Loucy (cell line): ENCODE measurements at regions not wholly inside any gene's neighbourhood (a gene's known extent, or its start where the extent isn't known, plus 50 kb on each side); places are given as distances from the start of the nearest gene placed in this dataset.

Experiments
- H2AFZ ChIP-seq: fragments of 200-600 bp; sonication (generic); 2 replicates; pipeline ENCODE4 v1.6.0; 2016; ENCODE audit warnings: antibody characterized with exemption, mild to moderate bottlenecking, low read length, moderate library complexity
- H3F3A ChIP-seq: fragments of 200-600 bp; 2 replicates; pipeline ENCODE4 v1.6.0; 2016; ENCODE audit warnings: antibody characterized with exemption, low read depth, mild to moderate bottlenecking
- H3K27me3 ChIP-seq: fragments of 200-600 bp; sonication (generic); 2 replicates; pipeline ENCODE4 v1.6.1; 2014; ENCODE audit warnings: low read length, mild to moderate bottlenecking; ENCODE audit not compliant: insufficient read depth, poor library complexity, severe bottlenecking
- H3K36me3 ChIP-seq: fragments of 200-600 bp; sonication (generic); 2 replicates; pipeline ENCODE4 v1.6.1; 2016; ENCODE audit warnings: low read length; ENCODE audit not compliant: insufficient read depth
- H3K4me1 ChIP-seq: fragments of 200-600 bp; sonication (generic); 2 replicates; pipeline ENCODE4 v1.5.1; 2014; ENCODE audit warnings: low read length, mild to moderate bottlenecking; ENCODE audit not compliant: insufficient read depth, poor library complexity, severe bottlenecking
- H3K4me2 ChIP-seq: fragments of 200-600 bp; sonication (generic); 2 replicates; pipeline ENCODE4 v1.6.0; 2014; ENCODE audit warnings: antibody characterized with exemption, low read length, low read depth, mild to moderate bottlenecking; ENCODE audit not compliant: poor library complexity, severe bottlenecking
- H3K4me3 ChIP-seq: fragments of 200-600 bp; sonication (generic); 2 replicates; pipeline ENCODE4 v1.5.1; 2014; ENCODE audit warnings: low read length, mild to moderate bottlenecking, mixed read lengths; ENCODE audit not compliant: poor library complexity, severe bottlenecking
- H3K79me2 ChIP-seq: fragments of 200-600 bp; sonication (generic); 2 replicates; pipeline ENCODE4 v1.6.1; 2014; ENCODE audit warnings: low read length; ENCODE audit not compliant: insufficient read depth
- H3K9ac ChIP-seq: fragments of 200-600 bp; sonication (generic); 2 replicates; pipeline ENCODE4 v1.6.0; 2014; ENCODE audit warnings: mild to moderate bottlenecking, low read depth, low read length, moderate library complexity; ENCODE audit not compliant: poor library complexity, severe bottlenecking
- H3K9me2 ChIP-seq: fragments of 200-600 bp; sonication (generic); replicated peaks from 2 replicates; pipeline ENCODE4 v1.6.1; 2016; ENCODE audit warnings: low read depth, low read length, mixed read lengths
- H3K9me3 ChIP-seq: fragments of 200-600 bp; sonication (generic); 2 replicates; pipeline ENCODE4 v1.6.1; 2014; ENCODE audit warnings: mild to moderate bottlenecking, antibody characterized with exemption, low read length, low read depth; ENCODE audit not compliant: insufficient read depth
- H4K20me1 ChIP-seq: fragments of 200-600 bp; sonication (generic); 2 replicates; pipeline ENCODE4 v1.6.0; 2014; ENCODE audit warnings: antibody characterized with exemption, low read length, mild to moderate bottlenecking; ENCODE audit not compliant: insufficient read depth, poor library complexity, severe bottlenecking
- EZH2phosphoT487 ChIP-seq: fragments of 200-600 bp; IDR thresholded peaks from 2 replicates; pipeline ENCODE4 v1.6.1; 2018; ENCODE audit warnings: antibody characterized with exemption, mild to moderate bottlenecking, moderate library complexity, borderline replicate concordance
- TF ChIP-seq, protein P1 (sequence below): fragments of 200-600 bp; sonication (generic); conservative IDR thresholded peaks from 2 replicates; pipeline ENCODE4 v1.5.1; 2014; ENCODE audit warnings: mild to moderate bottlenecking, antibody characterized with exemption, low read length

DNA sequence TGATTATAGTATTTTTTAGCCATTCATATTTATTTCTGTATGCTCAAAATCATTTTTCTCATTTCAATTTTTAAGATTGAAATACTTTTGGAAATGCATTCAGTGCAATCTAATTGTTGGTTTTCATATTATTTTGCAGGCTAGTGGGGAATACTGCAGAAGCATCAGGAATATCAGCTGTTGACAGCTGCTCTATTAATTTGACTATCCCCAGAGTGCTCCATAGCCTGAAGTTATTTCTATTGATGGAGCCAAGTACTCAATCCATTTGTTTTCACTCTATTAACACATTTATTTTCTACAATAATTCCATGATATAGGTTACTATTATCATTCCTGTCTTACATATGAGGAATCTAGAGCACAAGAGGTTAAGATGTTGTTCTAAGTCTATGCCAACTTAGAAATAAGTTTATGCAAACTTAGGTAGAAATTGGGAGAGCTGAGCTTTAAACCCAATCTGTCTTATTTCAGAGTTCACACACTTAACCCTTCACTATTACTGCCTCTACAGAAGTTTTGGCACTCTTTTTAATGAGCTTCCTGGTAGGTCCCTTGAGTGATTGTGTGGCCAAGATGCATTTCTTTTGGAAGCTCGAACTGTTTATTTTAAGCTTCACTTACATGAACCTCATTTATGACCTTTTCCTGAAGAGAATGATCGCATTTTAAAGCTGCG lies 65.6 kb upstream of the PCDH18 start:
- Histone ChIP-seq H4K20me1 (no peaks in the 10 kb centered on the region), H3K9me3 (no peaks in the 10 kb centered on the region), H3F3A (no peaks in the 10 kb centered on the region), H2AFZ (0 out of 2 replicates have a peak overlapping the region, but pooled peaks have one; percentile 36), H3K79me2 (no peaks in the 10 kb centered on the region), H3K9me2 (no peaks in the 10 kb centered on the region), H3K4me3 (no peak overlapping the region), H3K9ac (no peak overlapping the region), H3K4me2 (peak overlapping the region; percentile 18), H3K4me1 (peaks cover 9% of the 10 kb centered on the region), H3K27me3 (no peaks in the 10 kb centered on the region), H3K36me3 (no peaks in the 10 kb centered on the region)
- TF ChIP-seq, protein P1, sequence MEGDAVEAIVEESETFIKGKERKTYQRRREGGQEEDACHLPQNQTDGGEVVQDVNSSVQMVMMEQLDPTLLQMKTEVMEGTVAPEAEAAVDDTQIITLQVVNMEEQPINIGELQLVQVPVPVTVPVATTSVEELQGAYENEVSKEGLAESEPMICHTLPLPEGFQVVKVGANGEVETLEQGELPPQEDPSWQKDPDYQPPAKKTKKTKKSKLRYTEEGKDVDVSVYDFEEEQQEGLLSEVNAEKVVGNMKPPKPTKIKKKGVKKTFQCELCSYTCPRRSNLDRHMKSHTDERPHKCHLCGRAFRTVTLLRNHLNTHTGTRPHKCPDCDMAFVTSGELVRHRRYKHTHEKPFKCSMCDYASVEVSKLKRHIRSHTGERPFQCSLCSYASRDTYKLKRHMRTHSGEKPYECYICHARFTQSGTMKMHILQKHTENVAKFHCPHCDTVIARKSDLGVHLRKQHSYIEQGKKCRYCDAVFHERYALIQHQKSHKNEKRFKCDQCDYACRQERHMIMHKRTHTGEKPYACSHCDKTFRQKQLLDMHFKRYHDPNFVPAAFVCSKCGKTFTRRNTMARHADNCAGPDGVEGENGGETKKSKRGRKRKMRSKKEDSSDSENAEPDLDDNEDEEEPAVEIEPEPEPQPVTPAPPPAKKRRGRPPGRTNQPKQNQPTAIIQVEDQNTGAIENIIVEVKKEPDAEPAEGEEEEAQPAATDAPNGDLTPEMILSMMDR = no peak
- no peak for TF ChIP-seq EZH2phosphoT487

DNA sequence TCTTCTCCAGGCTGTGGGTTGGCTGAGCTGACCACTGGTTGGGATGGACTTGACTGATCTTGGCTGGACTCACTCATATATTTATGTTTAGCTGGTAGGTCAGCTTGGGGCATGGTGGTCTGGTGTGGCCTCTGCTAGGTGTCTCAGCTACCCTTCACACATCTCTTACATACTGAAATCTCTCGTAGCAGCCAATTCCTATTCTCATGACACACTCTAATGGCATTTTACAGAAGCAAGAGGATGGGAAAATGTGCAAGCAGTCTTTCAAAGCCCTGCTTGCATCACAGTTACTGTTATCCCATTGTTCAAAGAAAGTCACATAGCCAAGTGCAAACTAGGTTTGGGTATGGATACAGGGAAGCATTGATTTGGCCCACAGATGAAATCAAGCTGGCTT lies 55.5 kb upstream of the PCDH18 start:
- H3K9me2 ChIP-seq = no peaks in the 10 kb centered on the region
- H3K79me2 ChIP-seq = no peaks in the 10 kb centered on the region
- TF ChIP-seq, protein P1 = no peak
- TF ChIP-seq EZH2phosphoT487 = no peak
- peaks cover 16% of the 10 kb centered on the region for H3K4me1 ChIP-seq
- no peaks in the 10 kb centered on the region for H3K9me3 ChIP-seq
- H2AFZ ChIP-seq = no peak overlapping the region
- no peaks in the 10 kb centered on the region for H3K27me3 ChIP-seq
- H3K9ac ChIP-seq = no peak overlapping the region
- H4K20me1 ChIP-seq = no peaks in the 10 kb centered on the region
- H3F3A ChIP-seq = no peaks in the 10 kb centered on the region
- no peaks in the 10 kb centered on the region for H3K36me3 ChIP-seq
- no peak overlapping the region for H3K4me3 ChIP-seq
- H3K4me2 ChIP-seq = no peak overlapping the region

DNA sequence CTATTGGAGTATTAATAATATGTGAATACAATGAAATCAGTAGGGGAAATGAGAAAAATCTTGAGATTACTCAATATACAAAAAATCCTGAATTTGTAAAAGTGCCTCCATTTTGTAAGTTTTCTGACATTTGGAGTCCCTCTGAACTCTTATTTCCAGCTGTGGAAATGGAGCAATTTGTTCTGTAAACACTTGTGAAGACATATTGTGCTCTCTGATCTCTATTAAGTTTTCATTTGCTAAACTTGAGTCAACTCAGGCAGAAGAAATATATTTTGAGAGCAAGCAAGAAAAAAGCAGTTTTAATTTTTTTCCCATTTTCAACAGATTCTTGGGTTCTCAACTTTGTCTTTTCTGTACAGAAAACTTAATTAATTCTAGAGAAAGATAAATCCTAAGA lies 51.4 kb upstream of the PCDH18 start:
- H3K79me2 ChIP-seq = no peaks in the 10 kb centered on the region
- H4K20me1 ChIP-seq = no peaks in the 10 kb centered on the region
- H3K4me2 ChIP-seq = no peak overlapping the region
- no peak overlapping the region for H2AFZ ChIP-seq
- 0 out of 2 replicates have a peak, but pooled peaks cover under 1% of the 10 kb centered on the region for H3F3A ChIP-seq
- H3K9me3 ChIP-seq = no peaks in the 10 kb centered on the region
- H3K4me1 ChIP-seq = no peaks in the 10 kb centered on the region
- TF ChIP-seq, protein P1 = no peak
- no peak for TF ChIP-seq EZH2phosphoT487
- H3K36me3 ChIP-seq = no peaks in the 10 kb centered on the region
- no peaks in the 10 kb centered on the region for H3K27me3 ChIP-seq
- H3K9me2 ChIP-seq = no peaks in the 10 kb centered on the region
- no peak overlapping the region for H3K9ac ChIP-seq
- no peak overlapping the region for H3K4me3 ChIP-seq
